Inferior parietal cortex (tissue), 1 donor: ENCODE measurements at regions not wholly inside any gene's neighbourhood (a gene's known extent, or its start where the extent isn't known, plus 50 kb on each side); places are given as distances from the start of the nearest gene placed in this dataset.
"Not testable (repeated sequence)": the region's sequence is repeated elsewhere in the genome, so short reads cannot be mapped to it uniquely, and the experiment has no call there.

Experiments used
- DNase-seq: peaks from one replicate; pipeline ENCODE4 v3.0.0-alpha.2; 2016; ENCODE audit errors: extremely low spot score

GRCh38 chr20:39986173-39986904, 702.7 kb downstream of the MAFB start:
- DNase-seq, result no peak

GRCh38 chr20:39985271-39985827, 703.7 kb downstream of the MAFB start:
- no peak for DNase-seq

GRCh38 chr20:39983655-39984054, 705.4 kb downstream of the MAFB start:
- no peak for DNase-seq

GRCh38 chr20:39983183-39983582, 705.9 kb downstream of the MAFB start:
- no peak for DNase-seq

GRCh38 chr20:39974966-39975501, 714.0 kb downstream of the MAFB start:
- DNase-seq, result no peak

GRCh38 chr20:39968495-39968894, 720.5 kb downstream of the MAFB start:
- no peak for DNase-seq

- DNase-seq, result no peak
Measured at GRCh38 chr20:39967806-39968205, 721.2 kb downstream of the MAFB start.

- no peak for DNase-seq
Measured at GRCh38 chr20:39961637-39962244, 727.3 kb downstream of the MAFB start.

GRCh38 chr20:39960522-39961428, 728.3 kb downstream of the MAFB start:
- no peak for DNase-seq

- not testable (repeated sequence) for DNase-seq
Measured at GRCh38 chr20:39957911-39958310, 731.1 kb downstream of the MAFB start.

- no peak for DNase-seq
Measured at GRCh38 chr20:39954621-39955020, 734.4 kb downstream of the MAFB start.

GRCh38 chr20:39946931-39947330, 742.1 kb downstream of the MAFB start:
- DNase-seq, result no peak

- no peak for DNase-seq
Measured at GRCh38 chr20:39946053-39946810, 742.8 kb downstream of the MAFB start.

GRCh38 chr20:39944861-39945260, 744.2 kb downstream of the MAFB start:
- no peak for DNase-seq

- DNase-seq, result no peak
Measured at GRCh38 chr20:39943336-39943735, 745.7 kb downstream of the MAFB start.

- no peak for DNase-seq
Measured at GRCh38 chr20:39941245-39941644, 747.8 kb downstream of the MAFB start.

GRCh38 chr20:39939241-39939865, 749.7 kb downstream of the MAFB start:
- DNase-seq, result no peak

- DNase-seq, result no peak
Measured at GRCh38 chr20:39936401-39936800, 752.6 kb downstream of the MAFB start.

- no peak for DNase-seq
Measured at GRCh38 chr20:39935901-39936300, 753.1 kb downstream of the MAFB start.

GRCh38 chr20:39916236-39916765, 772.7 kb downstream of the MAFB start:
- no peak for DNase-seq
